ENCODE measurements at regions not wholly inside any gene's neighbourhood (a gene's known extent, or its start where the extent isn't known, plus 50 kb on each side); places are given as distances from the start of the nearest gene placed in this dataset.
"Not testable (repeated sequence)": the region's sequence is repeated elsewhere in the genome, so short reads cannot be mapped to it uniquely, and the experiment has no call there.

DNA sequence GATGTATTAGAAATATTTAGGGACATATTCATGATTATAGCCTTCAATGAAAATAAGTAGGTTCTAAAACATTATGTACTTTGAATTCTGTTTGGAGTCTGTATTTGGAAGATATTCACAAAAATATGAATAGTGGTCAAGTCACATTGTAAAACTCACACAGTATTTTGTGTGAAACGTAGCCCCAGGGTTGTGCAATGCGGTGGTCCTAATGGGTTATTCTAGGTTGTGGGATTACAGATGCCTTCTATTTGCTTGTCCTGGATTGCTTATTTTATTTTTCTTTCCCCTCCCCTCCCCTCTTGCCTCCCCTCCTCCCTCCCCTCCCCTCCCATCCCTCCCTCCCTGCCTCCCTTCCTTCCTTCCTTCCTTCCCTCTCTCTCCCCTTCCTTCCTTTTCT lies 93.7 kb upstream of the THUMPD2 start:
- no peak for ATAC-seq

DNA sequence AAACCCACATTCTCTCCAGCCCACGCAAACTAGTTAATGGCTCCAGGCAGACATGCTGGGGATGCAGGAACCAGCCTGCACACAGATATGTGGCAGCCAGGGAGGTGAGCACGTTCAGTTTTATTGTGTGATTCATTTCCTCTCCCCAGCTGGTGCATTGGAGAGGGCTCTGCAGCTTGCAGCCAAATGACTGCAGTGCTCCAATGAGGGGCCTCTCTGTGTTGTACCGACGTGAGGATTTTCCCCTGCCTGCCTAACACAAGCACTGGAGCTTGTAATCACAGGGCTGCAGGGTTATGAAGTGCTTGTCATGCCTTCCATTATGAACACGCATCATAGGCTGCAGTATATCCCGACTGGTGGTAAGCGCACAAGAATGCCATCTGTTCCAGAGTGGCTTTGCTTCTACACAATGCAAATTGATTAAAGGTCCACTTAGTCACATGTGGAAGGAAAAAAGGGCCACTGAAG lies 92.3 kb upstream of the THUMPD2 start:
- no peak for ATAC-seq

DNA sequence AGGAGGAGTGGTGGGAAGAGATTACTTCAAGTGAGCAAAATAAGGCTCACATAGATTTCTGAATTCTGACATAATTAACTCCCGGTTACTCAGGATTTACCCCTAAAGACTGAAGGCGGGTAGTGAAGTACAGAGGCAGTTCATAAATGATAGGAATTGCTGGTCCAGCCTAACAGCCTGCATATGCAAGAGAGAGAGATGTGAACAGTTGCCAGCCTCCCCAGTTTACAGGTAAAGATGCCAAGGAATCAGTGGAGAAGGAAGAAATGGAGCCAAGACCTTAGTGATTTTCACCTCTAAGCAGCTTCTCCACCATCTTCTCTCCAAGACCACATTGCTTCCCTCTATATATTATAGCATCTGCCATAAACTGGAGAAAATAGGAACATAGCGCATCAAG lies 91.8 kb upstream of the THUMPD2 start:
- ATAC-seq, result no peak

DNA sequence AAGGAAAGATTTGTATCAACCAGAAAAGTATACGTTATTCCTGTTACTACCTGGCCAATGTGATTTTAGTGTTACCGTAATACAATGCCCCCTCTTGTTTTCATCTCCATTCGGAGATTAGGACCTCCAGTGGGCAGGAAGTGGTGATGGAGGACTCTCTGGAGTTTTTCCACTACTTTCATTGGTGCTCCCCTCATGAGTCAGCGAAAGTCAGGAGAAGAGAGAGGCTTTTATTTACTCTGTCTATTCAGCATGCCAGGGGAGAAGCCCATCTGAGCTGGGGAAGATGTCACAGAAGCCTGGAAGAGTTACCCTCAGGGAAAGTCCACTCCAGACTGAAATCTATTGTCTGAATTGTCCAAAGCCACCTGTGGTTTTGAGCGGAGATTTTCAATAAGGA lies 88.2 kb upstream of the THUMPD2 start:
- ATAC-seq, result no peak

DNA sequence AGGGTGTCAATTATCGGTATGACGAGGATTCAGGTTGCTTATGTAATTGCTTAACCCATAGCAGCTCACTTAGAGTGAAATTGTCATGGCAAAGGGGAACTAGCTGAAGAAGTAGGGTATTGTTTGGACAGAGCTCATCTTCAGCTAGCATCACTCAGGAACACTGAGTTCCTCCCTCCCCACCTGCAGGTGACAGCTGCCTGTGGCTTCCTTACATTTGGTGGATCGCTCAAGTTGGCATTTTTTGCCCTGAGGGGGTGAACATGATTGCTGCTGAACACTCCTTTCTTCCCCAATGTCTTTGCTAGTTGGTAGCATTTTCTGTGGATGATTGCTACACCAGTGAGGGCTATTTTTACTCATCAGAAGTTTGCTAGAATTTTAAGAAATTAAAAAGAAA lies 86.7 kb upstream of the THUMPD2 start:
- no peak for ATAC-seq

DNA sequence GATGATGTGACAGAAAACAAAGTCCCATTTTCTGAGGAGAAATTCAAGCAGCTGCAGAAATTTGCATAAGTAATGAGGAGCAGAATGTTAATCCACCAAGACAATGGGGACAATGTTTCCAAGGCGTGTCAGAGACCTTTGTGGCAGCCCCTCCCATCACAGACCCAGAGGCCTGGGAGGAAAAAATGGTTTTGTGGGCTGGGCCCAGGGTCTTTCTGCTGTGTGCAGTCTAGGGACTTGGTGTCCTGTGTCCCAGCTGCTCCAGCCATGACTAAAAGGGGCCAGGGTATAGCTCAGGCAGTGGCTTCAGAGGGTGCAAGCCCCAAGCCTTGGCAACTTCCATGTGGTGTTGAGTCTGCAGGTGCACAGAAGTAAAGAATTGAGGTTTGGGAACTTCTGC lies 84.6 kb upstream of the THUMPD2 start:
- not testable (repeated sequence) for ATAC-seq

DNA sequence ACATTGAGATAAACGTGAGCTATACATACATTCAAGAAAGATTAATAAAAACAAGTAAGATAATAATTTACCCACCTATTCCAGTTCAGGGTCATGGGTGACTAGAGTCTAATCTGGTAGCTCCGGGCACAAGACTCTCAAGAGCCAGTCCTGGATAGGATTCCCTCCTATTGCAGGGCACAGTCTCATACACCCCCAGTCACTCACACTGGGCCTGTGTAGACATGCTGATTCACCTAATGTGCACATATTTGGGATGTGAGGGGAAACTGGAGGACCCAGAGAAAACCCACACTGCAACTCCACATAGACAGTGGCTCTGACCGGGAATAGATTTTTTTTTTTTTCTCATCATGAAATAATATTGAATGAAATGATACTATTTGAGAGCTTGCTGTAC lies 81.5 kb upstream of the THUMPD2 start:
- no peak for ATAC-seq

DNA sequence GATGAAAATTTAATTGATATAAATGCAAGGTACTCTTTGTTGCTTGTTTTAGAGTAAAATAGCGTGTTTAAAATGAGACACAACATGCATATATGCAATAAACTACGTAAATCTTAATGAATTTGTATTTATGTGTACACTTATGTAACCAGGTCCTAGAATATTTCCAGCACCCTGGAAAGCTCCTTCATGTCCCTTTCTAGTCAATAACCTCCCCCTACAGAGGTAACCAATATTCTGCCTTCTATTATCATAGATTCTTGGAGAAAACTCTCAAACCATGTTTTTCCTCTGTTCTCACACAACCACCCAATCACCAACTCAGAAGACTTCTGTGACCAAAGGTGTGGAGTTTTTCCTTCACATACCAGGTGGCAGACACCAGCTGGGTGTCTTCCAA lies 79.6 kb upstream of the THUMPD2 start:
- no peak for ATAC-seq

DNA sequence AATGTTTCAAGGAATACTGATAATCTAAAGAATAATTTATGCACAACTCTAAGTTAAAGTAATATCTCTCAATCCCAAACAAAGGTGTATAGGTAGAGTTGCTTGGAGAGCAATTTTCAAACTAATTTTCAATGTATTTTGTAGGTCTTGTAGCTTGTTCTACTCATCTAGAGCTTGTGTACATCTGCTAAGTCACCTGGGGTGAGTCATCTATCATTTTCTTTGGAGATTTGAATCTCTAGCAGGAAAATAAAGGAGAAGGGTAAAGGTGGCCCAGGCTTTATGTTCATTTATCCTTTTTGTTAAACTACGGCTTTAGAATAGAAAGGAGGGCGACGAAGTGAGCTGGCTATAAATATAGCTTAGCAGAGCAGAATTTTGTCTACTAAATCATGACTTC lies 76.8 kb upstream of the THUMPD2 start:
- no peak for ATAC-seq

DNA sequence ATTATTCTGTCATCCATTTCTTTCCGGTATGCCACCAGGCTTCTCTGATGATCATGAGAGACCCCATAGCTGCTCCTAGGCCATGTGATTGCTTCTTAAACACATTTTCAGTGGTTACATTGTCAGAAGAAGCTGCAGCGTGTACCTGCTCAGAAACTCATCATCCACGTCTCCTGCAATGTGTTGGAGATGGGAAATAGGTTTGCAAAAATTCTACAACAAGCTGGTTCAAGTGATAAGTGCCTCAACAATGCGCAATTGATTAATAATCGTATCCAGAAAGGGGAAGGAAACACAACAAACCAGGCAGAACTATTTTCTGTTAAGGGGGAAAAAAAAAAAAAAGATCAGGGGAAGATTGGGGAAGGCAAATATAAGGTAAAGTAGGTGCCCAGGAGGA lies 75.7 kb upstream of the THUMPD2 start:
- no peak for ATAC-seq

DNA sequence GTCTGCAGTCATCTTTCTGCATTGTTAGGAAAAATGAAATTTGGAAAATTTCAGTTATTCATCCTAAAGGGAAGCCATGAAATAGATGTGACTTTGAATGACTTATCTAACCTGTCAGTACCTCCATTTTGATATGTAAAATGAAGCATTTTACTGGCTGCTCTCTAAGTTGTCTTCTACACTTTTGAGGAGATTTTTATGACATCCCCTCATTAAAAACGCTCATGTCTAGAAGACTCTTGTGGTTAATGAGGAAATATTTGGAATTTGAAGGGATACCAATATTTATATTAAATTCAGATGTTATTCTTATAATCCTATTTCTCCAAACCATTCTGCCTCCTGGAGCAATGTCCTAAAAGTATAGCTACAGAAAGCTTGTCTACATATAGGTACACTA lies 73.8 kb upstream of the THUMPD2 start:
- ATAC-seq, result no peak

DNA sequence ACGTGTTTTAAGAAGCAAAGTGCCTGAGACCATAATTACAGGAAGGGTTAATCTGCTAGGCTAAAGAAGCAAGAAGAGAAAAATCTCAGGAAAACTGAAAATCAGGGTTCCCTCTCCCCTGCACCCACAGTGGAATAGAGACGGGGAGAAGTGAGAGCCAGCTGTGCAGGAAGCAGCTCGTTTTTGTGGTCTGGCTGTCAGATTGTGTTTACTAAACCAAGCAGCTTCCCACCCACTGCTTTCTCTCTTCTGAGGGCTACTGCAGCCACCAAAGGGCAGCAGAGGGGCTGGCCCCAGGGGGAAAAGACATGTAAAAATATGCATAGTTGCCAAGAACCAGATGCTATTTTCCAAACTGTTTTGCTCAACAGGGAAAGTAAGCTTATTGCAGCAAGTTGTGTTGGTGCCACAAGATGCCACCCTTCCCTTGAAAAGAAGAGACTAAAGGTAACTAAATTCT lies 72.6 kb upstream of the THUMPD2 start:
- no peak for ATAC-seq

DNA sequence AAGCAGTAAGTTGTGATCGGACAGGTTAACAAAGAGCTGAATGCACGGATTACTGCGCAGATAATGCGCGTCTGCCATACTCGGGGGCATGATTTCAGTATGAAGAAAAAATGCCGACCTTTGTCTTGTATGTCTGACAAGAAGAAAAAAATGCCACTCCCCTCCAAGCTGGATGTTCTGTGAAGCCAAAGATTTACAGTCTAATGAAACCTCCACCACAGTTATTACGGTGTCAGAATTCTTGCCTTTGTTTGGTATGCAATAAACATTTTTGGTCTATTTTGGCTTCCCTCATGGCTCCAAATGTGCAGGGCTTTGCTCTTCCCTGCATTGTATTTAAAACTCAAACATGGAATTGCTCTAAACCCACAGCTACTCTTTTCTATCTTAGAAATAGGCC lies 72.2 kb upstream of the THUMPD2 start:
- ATAC-seq, result no peak

DNA sequence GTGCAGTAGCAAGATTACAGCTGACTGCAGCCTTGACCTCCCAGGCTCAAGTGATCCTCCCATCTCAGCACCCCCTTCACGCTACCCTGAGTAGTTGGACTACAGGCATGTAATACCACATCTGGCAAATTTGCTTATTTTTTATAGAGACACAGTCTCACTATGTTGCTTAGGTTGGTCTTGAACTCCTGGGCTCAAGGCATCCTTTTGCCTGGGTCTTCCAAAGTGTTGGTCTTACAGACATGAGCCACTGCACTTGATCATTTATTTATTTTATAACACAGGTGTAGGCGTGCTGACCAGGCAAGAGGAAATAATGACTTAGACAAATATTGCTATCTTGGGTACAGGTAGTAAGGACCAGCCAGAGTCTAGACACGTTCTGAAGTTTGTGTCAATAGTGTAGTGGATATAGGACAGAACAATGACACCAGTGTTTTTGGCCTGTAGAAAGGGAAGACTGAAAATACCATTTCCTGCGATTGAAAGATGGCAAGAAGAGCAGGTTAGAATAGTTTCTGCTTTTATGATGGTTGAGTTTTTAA lies 71.0 kb upstream of the THUMPD2 start:
- ATAC-seq, result no peak

DNA sequence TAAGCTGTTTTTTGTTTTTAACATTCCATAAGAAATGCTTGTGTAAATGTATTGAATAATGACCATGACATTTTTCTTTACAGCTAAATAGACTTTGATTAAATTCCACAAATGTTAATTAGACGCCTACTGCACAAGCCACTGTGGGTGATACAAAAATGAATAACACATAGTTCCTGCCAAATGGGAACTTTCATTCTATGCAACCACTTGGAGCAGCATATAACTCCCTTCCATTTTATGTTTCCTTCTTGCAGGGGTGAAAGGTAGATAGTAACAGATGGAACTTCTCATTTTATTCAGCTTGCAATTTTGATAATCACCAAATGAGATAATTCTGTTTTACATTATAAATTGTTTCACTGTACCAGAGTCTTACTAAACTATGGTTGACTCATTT lies 70.0 kb upstream of the THUMPD2 start:
- ATAC-seq, result no peak

DNA sequence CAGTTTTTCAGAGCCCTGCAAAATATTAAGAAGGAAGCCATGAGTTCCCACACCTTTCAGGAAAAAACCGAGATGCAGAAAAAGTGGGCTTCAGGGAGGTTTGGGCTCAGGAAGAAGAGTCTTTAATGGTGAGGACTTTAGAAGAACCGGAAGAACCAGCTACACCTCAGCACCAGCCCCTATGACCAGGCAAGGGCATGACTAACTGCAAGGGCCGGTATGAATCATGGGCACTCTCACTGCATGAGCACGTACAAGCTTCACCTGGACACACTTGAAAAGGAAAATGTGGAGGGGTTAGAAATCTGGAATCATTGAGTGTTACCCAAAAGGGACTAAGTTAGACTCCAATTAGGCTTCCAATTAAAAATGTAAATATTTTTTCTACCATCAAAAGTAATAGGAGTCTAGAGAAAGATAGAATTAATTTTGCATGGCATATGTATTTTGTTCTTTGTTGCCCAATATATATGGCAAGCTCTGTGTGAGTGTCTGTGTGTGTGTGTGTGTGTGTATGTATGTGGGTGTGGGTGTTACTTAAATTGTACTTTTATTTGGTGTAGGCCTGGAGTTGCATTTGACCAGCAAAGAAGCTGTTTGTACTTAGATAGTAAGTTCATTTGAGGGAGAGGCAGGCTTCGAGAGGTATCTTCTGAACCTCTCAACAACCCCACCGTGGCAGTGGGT lies 66.5 kb upstream of the THUMPD2 start:
- ATAC-seq, result no peak

DNA sequence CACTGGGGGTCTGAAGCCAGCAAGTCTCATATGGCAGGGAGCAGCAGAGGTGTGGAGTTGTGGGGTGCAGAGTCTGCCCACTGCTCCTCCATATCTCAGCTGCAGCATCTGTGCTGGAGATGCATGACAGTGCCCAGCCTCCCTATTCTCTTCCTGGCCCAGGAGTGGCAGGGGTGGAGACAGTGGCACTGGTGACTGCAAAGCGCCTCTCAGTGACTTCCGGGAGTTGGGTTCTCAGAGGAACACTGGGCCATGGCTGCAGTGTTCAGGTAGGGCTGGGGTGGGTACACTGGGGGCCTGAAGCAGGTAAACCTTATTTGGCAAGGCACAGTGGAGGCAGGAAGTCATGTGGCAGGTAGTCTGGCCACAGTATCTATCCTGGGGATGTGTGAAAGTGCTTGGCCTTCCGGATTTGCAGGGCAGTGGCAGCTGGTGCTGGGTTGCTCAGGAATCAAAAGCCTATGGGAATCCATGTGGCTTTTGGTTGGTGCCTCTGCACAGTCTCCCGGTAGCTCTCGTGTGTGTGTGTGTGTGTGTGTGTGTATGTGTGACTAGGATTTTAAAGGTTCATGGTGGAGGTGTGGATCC lies 60.3 kb upstream of the THUMPD2 start:
- ATAC-seq, result no peak

DNA sequence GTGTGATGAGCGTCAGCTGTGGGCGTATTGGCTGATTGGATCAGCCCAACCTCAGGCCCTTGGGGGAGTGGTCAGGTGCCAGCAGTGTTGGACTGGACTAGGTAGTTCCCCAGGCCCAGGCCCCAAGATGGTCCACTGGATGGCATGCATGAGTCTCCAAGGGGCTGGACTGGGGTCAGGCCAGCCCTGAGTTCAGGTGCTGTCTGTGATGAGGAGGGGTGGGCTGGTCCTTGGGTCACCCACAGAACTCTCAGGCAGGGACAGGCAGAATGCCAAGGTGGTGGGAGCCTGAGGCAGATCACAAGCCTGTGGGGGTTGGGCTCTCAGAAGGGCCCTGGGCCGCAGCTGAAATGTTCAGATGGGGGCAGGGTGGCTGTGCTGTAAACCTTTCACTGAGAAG lies 59.5 kb upstream of the THUMPD2 start:
- ATAC-seq, result no peak

DNA sequence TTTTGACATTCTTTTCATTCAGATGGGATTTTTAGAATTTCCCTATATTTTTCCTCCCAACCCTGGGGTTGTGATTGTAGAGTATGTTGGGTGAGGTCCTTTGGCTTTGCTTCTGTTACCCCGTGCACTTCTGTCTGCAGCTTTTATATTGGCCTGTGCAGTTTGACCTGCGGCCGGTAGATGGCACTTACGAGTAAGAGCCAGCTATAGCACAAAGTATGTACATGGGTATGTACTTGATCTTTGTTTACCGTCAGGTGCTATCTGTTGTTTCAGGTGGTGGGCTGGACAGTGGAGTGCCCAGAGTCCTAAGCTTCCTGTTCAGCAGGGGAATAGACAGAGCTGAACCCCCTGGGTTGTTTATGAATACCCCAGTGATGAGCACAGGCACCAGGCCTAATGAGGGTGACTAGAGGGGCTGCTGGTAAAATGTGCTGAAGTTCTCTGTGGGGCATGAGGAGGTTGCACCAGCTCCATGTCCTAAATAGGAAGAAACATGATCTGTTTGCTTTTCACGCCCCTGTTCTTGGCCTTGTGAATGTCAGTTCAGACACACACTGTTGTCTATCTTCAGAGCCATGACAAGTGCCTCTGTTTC lies 58.9 kb upstream of the THUMPD2 start:
- ATAC-seq, result no peak

DNA sequence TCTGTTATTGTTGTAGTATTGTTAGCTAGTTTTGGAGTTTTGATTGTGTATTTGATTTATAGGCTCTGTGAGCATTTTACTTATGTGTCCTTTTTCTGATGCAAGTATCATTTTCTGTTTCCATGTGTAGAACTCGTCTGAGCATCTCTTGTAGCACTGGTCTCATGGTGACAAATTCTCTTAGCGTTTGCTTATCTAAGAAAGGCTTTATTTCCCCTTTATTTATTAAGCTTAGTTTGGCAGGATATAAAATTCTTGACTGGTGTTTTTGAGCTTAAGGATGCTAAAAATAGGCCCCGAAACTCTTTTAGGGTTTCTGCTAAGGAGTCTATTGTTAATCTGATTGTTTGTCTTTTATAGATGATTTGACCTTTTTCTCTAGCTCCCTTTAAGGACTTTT lies 57.6 kb upstream of the THUMPD2 start:
- no peak for ATAC-seq

DNA sequence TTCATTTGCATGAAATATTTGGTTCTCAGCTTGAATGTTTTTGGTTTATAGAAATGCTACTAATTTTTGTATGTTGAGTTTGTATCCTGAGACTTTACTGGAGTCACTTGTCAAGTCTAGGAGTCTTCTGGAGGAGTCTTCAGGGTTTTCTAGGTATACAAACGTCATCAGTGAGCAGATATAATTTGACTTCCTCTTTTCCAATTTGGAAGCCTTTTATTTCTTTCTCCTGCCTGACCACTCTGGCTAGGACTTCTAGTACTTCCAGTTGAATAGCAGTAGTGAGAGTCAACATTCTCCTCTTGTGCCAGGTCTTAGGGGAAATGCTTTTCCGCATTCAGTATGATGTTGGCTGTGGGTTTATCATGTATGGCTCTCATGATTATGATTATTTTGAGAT lies 55.4 kb upstream of the THUMPD2 start:
- no peak for ATAC-seq

DNA sequence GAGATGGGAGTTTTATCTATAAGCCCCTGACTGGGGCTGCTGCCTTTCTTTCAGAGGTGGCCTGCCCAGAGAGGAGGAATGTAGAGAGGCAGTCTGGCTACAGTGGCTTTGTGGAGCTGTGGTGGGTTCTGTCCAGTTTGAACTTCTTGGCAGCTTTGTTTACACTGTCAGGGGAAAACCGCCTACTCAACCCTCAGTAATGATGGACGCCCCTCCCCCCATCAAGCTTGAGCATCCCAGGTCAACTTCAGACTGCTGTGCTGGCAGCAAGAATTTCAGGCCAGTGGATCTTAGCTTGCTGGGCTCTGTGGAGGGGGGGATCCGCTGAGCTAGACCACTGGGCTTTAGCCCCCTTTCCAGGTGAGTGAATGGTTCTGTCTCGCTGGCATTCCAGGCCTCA lies 51.6 kb upstream of the THUMPD2 start:
- not testable (repeated sequence) for ATAC-seq

Measured in activated CD4-positive, CD25-positive, alpha-beta regulatory T cell treated with anti-CD3 and anti-CD28 coated beads, Interleukin-2, amount 50 U/mL, for 24 hours (primary cell).